ENCODE measurements at regions not wholly inside any gene's neighbourhood (a gene's known extent, or its start where the extent isn't known, plus 50 kb on each side); places are given as distances from the start of the nearest gene placed in this dataset.
A peak's percentile ranks its signal among the peaks of the same experiment; 100 is the strongest.

DNA sequence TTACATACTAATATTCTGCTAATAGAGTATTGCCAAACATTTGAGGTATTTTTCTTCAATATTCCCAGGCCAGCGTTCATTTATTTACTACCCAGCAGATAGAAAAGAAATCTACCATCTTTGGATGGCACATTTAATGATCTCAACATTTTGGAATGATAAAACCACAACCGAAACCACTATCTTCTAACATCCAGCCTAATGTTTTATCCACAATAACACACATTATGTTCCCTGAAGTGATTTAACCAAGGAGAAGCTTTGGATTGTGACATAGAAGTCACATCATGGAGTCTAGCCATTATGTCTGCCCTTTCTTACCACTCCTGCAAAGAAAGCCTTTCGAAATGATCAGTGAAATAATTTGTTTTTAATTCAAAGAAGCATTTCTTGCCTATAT lies 497.1 kb upstream of the PLXNA2 start:
- DNase-seq: no peak

DNA sequence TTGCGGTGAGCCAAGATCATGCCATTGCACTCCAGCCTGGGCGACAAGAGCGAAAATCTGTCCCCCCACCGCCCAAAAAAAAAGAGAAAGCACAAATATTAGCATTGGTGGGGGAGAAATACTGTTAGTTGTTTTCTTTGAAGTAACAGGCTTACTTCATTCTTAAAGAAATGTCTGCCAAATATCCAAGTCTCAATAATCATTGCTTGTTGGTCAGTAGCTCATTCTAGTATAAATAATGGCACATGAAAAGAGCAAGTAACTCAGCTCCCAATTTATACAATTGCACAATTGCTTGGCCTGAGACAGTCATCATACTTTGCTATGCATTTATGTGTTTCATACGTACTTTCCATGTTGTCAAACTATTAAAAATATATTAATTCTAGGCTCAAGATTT lies 499.2 kb upstream of the PLXNA2 start:
- DNase-seq: no peak

- no peak for DNase-seq
Observed at GRCh38 chr1:208747979-208748378, 503.8 kb upstream of the PLXNA2 start.

DNA sequence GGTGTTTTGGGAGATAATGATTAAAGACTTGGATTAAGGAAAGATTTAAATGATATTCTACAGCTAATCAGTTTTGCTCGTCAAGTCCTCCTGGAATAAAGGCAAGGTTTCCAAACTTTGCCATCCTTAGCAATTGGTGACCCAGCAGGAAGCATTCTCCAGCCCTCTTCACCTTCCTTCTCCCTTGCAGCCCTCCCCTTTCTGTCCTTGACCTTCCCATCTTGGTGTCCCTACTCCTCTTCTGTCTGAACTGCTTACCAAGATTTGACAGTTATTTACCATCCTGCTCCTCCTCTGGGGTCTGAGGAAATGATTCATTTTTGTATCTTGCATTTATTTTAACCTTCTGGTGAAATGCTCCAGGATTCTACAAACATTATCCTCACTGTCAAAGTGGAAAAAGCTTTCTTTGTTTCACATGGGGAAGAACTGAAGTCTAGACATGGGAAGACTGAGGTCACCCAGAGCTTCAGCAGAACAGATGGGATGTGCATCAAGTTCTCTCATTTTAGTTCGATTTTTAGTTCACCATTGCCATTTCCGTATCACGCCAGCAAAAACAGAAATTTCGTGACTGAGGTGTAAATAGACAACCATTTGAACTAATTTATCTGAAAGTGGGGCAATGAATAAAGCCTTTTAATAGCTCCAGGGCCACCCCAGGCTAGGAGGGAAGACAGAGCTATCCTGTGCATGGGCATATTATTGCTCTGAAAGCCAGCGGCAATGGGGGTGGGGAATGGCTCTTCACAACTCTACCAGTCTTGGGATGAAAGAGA lies 504.4 kb upstream of the PLXNA2 start:
- no peak for DNase-seq

GRCh38 chr1:208756339-208756981 lies 512.3 kb upstream of the PLXNA2 start:
- DNase-seq: no peak

GRCh38 chr1:208757846-208758245 lies 513.7 kb upstream of the PLXNA2 start:
- DNase-seq: no peak

- DNase-seq: no peak
Observed at GRCh38 chr1:208759255-208759654, 515.1 kb upstream of the PLXNA2 start.

DNA sequence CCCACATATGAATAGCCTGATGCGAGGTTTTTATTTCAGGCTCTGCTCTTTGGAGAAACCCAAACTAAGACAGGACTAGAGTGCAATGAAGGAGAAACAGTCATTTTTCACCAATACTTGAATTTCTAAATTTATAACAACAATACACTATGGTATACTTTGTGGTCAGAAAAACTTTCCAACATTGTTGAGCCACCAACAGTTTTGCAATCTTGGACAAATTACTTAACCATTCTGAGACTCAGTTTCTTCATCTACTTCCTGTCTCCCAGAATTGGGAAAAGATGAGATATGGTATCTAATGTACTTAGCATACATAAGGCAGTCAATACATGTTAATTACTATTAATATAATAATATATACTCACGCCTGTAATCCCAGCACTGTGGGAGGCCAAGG lies 519.8 kb upstream of the PLXNA2 start:
- no peak for DNase-seq

DNA sequence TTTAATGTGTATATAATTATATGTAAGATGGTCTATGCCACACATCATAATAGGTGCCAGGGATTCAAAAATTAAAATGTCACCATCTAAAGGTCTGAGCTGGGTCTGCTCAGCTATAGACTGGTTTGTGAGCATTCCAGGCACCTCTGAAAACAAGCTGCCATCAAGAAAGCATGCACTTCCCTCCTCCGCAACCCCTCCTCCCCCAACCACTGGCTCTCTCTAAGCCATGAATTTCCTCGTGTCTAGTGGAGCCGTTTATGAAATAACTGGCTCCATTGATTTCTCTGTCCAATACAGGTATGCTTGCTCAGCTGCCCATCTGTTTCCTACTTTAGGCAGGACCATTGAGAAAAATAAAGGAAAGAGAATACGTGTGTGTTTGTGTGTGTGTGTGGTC lies 522.6 kb upstream of the PLXNA2 start:
- DNase-seq: no peak

DNA sequence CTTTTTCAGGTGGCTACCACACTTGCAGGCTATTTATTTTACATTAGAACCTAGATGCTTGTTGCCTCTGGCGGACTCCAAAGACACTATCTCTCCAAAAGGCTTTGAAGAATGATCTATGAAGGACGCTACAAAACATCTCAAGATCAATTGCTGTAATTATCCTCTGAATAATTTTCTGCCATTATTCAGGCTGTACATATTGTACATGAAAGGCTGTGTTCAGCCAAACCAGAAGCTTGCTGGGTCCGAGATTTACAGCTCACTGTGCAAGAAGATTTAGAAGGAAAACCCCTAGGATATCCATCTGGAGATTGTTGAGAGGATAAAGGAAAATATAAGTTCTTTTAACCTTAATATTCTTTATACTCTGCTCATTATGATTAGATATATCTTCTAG lies 523.6 kb upstream of the PLXNA2 start:
- no peak for DNase-seq

DNA sequence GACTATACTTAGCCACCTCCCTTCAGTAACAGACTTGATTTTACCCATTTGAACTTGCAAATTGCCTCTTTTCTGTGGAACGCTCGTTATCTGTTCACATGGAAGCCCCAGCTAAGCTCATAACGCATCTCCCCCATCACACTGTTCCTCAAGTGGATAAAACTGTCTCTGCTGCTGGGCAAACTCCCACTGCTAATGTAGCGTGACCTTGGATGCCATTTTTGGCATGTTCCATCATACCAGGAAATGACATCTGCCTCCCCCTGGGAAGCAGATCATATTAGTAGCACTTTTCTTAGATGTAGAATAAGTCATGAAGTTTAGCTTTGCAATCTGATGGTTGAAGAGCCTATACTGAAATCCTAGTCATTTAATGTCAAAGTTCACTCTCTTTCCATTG lies 528.7 kb upstream of the PLXNA2 start:
- DNase-seq: no peak

DNA sequence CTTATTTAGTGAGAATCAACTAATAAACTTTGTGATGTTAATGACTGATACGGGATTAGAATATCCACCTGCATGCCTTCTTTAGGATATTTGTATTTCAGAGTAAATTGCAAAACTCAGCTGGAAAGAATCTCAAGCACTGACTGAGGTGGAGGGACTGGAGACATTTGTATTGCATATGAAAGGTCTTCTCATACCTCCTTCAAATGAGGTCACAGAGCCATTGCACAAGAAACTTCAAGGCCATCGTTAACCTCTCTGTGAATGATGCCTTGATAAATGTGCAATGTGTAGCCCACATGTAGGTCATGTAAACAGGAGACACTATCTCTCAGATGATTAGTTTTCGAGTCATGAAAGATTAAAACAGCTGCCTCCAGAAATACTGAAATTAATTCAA lies 531.7 kb upstream of the PLXNA2 start:
- no peak for DNase-seq

DNA sequence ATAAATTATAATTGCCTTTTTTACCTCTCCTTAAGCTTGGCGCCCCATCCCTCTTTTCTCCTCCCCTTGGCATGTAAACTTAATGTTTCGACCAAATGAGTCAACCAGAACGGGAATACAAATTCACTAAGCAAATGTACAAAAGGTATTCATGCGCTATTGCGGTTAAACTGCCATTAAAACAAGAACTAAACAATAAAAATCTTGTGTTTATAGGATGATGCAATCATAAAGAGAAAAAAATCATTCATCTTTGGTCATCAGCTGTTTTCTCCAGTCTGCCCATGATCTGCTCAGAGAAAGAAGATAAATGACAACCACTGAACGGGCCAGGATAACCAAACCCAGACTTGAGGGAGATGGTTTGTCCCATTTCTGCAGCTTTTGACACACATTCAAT lies 534.2 kb upstream of the PLXNA2 start:
- no peak for DNase-seq

- DNase-seq: no peak
Observed at GRCh38 chr1:208781391-208782045, 537.3 kb upstream of the PLXNA2 start.

GRCh38 chr1:208782186-208782585 lies 538.0 kb upstream of the PLXNA2 start:
- no peak for DNase-seq

DNA sequence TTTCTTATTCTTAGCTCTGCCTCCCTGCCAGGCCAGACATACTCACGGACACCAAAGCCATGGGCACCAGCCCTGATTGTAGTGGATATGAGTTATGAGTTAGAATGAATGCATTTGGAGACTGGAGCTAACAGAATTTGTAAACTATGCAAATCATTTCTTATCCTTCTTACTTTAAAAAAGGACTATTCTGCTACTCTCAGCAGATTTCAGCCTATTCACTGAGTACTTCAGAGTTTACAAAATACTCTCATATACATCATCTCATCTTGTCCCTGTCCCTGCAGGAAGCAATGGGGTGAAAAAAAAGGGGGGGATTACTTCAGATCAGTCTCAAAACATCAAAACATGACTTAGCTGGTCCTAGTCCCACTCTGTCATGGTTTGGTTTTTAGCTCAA lies 541.4 kb upstream of the PLXNA2 start:
- DNase-seq: no peak

GRCh38 chr1:208787219-208787618 lies 543.0 kb upstream of the PLXNA2 start:
- no peak for DNase-seq

- DNase-seq: no peak
Observed at GRCh38 chr1:208788013-208788540, 543.9 kb upstream of the PLXNA2 start.

DNA sequence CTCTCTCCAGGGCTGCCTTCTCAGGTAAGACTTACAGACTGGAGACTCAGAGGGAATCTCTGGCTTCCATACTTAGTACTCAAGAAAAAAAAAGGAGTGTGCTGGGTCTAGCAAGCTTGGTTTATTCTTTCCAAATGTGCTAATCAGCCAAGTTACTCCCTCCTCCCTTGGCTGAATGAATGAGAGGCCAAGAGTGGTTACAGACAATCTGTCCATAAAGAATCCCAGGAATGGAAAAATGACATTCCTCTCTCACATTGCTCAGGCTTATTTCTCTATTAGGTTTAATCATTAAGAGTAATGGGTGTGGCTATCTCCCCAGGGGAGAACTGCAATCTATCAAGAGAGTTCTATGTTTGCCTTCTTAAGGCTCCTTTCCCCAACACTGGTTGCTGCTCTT lies 547.3 kb upstream of the PLXNA2 start:
- DNase-seq: peak; percentile 95

- no peak for DNase-seq
Observed at GRCh38 chr1:208793861-208794345, 549.7 kb upstream of the PLXNA2 start.

DNA sequence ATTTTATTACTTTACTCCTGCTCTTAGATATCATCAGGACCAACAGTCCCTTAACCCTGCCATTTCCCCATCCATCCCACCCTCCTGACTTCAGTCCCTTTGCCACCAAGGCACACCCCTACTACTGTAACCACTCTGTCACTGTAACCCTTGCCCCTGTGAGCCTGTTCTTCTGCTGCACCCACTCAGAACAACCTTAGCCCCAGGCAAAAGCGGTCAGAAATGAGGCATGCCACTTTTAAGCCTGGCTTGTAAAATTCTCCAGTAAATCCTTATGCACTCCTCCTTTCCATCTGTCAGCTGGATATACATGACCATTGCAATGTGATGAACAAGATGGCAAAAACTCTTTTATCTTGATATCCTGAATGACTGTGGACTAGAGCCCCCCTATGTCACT lies 555.0 kb upstream of the PLXNA2 start:
- no peak for DNase-seq

DNA sequence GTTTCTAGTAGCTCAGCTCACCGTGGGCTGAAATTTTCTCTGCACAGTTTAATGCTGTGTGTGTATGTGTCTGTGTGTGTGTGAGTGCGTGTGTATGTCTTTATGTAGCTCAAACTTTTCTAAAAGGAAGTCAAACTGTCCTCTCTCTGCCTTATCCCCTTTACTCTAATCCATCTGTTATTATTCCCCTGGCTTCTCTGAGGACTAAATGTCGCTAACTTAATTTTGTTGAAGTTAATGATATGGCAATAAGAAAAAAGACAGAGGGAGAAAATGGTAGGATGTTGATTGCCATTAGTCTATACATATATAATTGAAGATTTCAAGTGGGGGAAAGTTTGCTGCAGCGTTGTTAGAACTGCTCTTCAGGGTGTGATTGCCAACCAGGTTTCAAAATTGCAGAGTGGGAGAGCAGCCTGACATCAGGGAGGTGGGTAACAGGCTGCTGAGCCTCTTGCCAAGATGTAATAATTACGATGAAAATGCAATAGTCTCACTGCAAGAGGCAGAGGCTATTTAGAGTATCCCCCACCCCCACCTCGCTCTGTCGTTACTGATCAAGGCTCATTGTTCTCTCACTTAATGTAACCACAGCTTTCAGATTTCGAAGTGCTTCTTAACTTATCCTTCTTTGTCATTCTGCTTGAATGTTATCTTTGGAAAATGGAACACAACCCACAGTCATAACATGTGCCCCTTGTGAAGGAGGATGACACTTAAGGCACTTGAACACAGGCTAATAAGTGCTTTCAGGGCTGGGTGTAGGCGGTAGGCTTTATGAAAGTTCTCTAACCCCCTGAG lies 559.0 kb upstream of the PLXNA2 start:
- no peak for DNase-seq
